Neural cell (in vitro differentiated cells): ENCODE measurements at regions not wholly inside any gene's neighbourhood (a gene's known extent, or its start where the extent isn't known, plus 50 kb on each side); places are given as distances from the start of the nearest gene placed in this dataset.
A peak's percentile ranks its signal among the peaks of the same experiment; 100 is the strongest.

Experiments
- H2AFZ ChIP-seq: fragments of 200-600, 300-800 bp; sonication (generic), shearing (Covaris generic); 2 replicates; pipeline ENCODE4 v1.6.0; 2014; ENCODE audit warnings: low read depth, mild to moderate bottlenecking, antibody characterized with exemption, low read length, moderate library complexity
- H3F3A ChIP-seq: fragments of 200-600 bp; shearing (Covaris generic); 2 replicates; pipeline ENCODE4 v1.6.1; 2016; ENCODE audit warnings: mild to moderate bottlenecking, moderate library complexity, mixed read lengths, antibody characterized with exemption, low read length; ENCODE audit not compliant: insufficient read depth, poor library complexity, severe bottlenecking
- H3K27ac ChIP-seq: fragments of 200-600, 300-800 bp; sonication (generic), shearing (Covaris generic); 2 replicates; pipeline ENCODE4 v1.5.1; 2014; ENCODE audit warnings: mild to moderate bottlenecking, low read length, moderate library complexity
- H3K27me3 ChIP-seq: fragments of 300-800, 200-600 bp; sonication (generic), shearing (Covaris generic); 2 replicates; pipeline ENCODE4 v1.6.0; 2014; ENCODE audit warnings: mild to moderate bottlenecking, low read depth, low read length, moderate library complexity; ENCODE audit not compliant: insufficient read depth
- H3K36me3 ChIP-seq: fragments of 300-800, 200-600 bp; sonication (generic), shearing (Covaris generic); 2 replicates; pipeline ENCODE4 v1.5.1; 2014; ENCODE audit warnings: mild to moderate bottlenecking, antibody characterized with exemption, low read length, moderate library complexity; ENCODE audit not compliant: insufficient read depth
- H3K4me2 ChIP-seq: fragments of 300-800, 200-600 bp; sonication (generic), shearing (Covaris generic); 2 replicates; pipeline ENCODE4 v1.6.0; 2014; ENCODE audit warnings: mild to moderate bottlenecking, low read length
- H3K4me3 ChIP-seq: fragments of 300-800, 200-600 bp; sonication (generic), shearing (Covaris generic); 2 replicates; pipeline ENCODE4 v1.5.1; 2014; ENCODE audit warnings: mild to moderate bottlenecking, low read length, moderate library complexity
- H3K79me2 ChIP-seq: fragments of 200-600 bp; shearing (Covaris generic); replicated peaks from 2 replicates; pipeline ENCODE4 v1.6.0; 2014; ENCODE audit warnings: mild to moderate bottlenecking, low read length, moderate library complexity; ENCODE audit not compliant: insufficient read depth
- H3K9ac ChIP-seq: fragments of 300-800, 200-600 bp; sonication (generic), shearing (Covaris generic); 2 replicates; pipeline ENCODE4 v1.6.1; 2016; ENCODE audit warnings: mild to moderate bottlenecking, low read length, mixed read lengths
- H3K9me2 ChIP-seq: fragments of 200-600 bp; shearing (Covaris generic); 2 replicates; pipeline ENCODE4 v1.6.1; 2016; ENCODE audit warnings: mild to moderate bottlenecking, low read length, mixed read lengths; ENCODE audit not compliant: insufficient read depth
- H3K9me3 ChIP-seq: fragments of 200-600, 300-800 bp; sonication (generic), shearing (Covaris generic); 2 replicates; pipeline ENCODE4 v1.6.1; 2016; ENCODE audit warnings: mild to moderate bottlenecking, mixed run types, low read length, moderate library complexity, mixed read lengths
- H4K20me1 ChIP-seq: fragments of 200-600 bp; shearing (Covaris generic); 2 replicates; pipeline ENCODE4 v1.6.1; 2016; ENCODE audit warnings: mild to moderate bottlenecking, mixed run types; ENCODE audit not compliant: insufficient read depth
- EP300 ChIP-seq: fragments of 450-650 bp; conservative IDR thresholded peaks from 2 replicates; pipeline ENCODE4 v1.6.1; 2014; ENCODE audit warnings: antibody characterized with exemption, mild to moderate bottlenecking, moderate library complexity; ENCODE audit not compliant: poor library complexity, severe bottlenecking
- EZH2 ChIP-seq: fragments of 200-600, 300-800 bp; shearing (Covaris generic), sonication (generic); IDR thresholded peaks from 2 replicates; pipeline ENCODE4 v1.6.1; 2014; ENCODE audit warnings: antibody characterized with exemption, low read length, borderline replicate concordance, mild to moderate bottlenecking; ENCODE audit not compliant: insufficient read depth, poor library complexity, severe bottlenecking
- MXI1 ChIP-seq: fragments of 450-650 bp; conservative IDR thresholded peaks from 2 replicates; pipeline ENCODE4 v1.6.1; 2014; ENCODE audit warnings: antibody characterized with exemption, mild to moderate bottlenecking; ENCODE audit not compliant: poor library complexity, severe bottlenecking
- POLR2AphosphoS5 ChIP-seq: IDR thresholded peaks from 2 replicates; pipeline ENCODE4 v1.6.1; 2012
- RAD21 ChIP-seq: fragments of 450-650 bp; conservative IDR thresholded peaks from 2 replicates; pipeline ENCODE4 v1.6.1; 2014; ENCODE audit warnings: antibody characterized with exemption, mild to moderate bottlenecking, moderate library complexity
- SMC3 ChIP-seq: fragments of 450-650 bp; conservative IDR thresholded peaks from 2 replicates; pipeline ENCODE4 v1.6.1; 2014; ENCODE audit warnings: antibody characterized with exemption, mild to moderate bottlenecking, moderate library complexity; ENCODE audit not compliant: poor library complexity
- TAF1 ChIP-seq: IDR thresholded peaks from 2 replicates; pipeline ENCODE4 v1.6.1; 2012; ENCODE audit warnings: low read depth
- TF ChIP-seq, protein P1 (sequence below): fragments of 450-650 bp; IDR thresholded peaks from 2 replicates; pipeline ENCODE4 v1.5.1; 2014; ENCODE audit warnings: antibody characterized with exemption, mild to moderate bottlenecking, moderate library complexity; ENCODE audit not compliant: poor library complexity, severe bottlenecking
- TF ChIP-seq, protein P2 (sequence below): IDR thresholded peaks from 2 replicates; pipeline ENCODE4 v1.6.1; 2012; ENCODE audit warnings: borderline replicate concordance

DNA sequence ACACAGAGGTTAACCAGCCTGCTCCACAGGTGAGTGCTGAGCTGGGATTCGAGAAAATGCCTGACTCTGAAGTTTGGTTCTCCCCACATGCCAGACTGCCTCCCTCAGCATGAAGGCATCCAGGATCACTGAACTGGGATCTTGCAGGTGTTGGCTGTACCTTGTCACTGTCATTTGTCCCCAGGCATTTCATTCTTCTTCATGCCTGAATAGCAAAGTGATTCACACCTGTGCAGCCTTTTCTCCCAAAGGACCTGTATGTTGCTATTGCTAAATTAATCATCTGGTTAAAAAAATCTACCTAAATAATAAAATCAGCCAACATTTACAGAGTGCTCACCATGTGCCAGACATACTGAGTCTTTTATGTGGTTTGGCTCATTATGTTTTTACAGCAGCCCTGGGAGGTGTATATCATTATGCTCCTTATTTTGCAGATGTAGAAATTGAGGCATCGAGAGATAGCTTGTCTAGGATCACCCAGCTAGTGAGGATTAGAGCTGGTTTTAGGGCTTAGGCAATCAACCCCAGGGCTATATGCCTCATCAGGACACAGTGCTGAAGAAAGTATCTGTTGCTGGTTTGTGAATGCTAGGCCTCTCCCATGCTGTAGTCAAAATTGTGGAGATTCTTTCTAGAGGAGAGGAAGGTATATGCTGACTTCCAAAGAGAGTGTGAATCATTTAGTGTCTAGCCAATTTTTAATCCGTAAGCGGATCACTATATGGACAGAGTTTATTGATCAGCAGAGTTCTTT is 204.4 kb downstream of the HIPK3 start (continued):
- TF ChIP-seq, protein P1, sequence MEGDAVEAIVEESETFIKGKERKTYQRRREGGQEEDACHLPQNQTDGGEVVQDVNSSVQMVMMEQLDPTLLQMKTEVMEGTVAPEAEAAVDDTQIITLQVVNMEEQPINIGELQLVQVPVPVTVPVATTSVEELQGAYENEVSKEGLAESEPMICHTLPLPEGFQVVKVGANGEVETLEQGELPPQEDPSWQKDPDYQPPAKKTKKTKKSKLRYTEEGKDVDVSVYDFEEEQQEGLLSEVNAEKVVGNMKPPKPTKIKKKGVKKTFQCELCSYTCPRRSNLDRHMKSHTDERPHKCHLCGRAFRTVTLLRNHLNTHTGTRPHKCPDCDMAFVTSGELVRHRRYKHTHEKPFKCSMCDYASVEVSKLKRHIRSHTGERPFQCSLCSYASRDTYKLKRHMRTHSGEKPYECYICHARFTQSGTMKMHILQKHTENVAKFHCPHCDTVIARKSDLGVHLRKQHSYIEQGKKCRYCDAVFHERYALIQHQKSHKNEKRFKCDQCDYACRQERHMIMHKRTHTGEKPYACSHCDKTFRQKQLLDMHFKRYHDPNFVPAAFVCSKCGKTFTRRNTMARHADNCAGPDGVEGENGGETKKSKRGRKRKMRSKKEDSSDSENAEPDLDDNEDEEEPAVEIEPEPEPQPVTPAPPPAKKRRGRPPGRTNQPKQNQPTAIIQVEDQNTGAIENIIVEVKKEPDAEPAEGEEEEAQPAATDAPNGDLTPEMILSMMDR, result no peak
- TF ChIP-seq TAF1, result no peak

GRCh38 chr11:33457948-33458347 is 200.8 kb downstream of the HIPK3 start:
- H3K27ac ChIP-seq, result no peak overlapping the region
- no peaks in the 10 kb centered on the region for H3K27me3 ChIP-seq
- no peak overlapping the region for H3K4me3 ChIP-seq
- no peaks in the 10 kb centered on the region for H3K9me2 ChIP-seq
- no peak overlapping the region for H3K9ac ChIP-seq
- no peaks in the 10 kb centered on the region for H3F3A ChIP-seq
- no peaks in the 10 kb centered on the region for H3K36me3 ChIP-seq
- no peaks in the 10 kb centered on the region for H3K9me3 ChIP-seq
- no peak overlapping the region for H3K4me2 ChIP-seq
- TF ChIP-seq, protein P2, sequence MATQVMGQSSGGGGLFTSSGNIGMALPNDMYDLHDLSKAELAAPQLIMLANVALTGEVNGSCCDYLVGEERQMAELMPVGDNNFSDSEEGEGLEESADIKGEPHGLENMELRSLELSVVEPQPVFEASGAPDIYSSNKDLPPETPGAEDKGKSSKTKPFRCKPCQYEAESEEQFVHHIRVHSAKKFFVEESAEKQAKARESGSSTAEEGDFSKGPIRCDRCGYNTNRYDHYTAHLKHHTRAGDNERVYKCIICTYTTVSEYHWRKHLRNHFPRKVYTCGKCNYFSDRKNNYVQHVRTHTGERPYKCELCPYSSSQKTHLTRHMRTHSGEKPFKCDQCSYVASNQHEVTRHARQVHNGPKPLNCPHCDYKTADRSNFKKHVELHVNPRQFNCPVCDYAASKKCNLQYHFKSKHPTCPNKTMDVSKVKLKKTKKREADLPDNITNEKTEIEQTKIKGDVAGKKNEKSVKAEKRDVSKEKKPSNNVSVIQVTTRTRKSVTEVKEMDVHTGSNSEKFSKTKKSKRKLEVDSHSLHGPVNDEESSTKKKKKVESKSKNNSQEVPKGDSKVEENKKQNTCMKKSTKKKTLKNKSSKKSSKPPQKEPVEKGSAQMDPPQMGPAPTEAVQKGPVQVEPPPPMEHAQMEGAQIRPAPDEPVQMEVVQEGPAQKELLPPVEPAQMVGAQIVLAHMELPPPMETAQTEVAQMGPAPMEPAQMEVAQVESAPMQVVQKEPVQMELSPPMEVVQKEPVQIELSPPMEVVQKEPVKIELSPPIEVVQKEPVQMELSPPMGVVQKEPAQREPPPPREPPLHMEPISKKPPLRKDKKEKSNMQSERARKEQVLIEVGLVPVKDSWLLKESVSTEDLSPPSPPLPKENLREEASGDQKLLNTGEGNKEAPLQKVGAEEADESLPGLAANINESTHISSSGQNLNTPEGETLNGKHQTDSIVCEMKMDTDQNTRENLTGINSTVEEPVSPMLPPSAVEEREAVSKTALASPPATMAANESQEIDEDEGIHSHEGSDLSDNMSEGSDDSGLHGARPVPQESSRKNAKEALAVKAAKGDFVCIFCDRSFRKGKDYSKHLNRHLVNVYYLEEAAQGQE, result no peak
- TF ChIP-seq POLR2AphosphoS5 (no peak), SMC3 (no peak), EZH2 (no peak), TAF1 (no peak), EP300 (no peak)
- no peaks in the 10 kb centered on the region for H3K79me2 ChIP-seq
- H4K20me1 ChIP-seq, result no peaks in the 10 kb centered on the region
- no peak overlapping the region for H2AFZ ChIP-seq

- Histone ChIP-seq H3K36me3 (no peaks in the 10 kb centered on the region), H3K9ac (no peak overlapping the region), H3K79me2 (no peaks in the 10 kb centered on the region), H4K20me1 (no peaks in the 10 kb centered on the region), H3K4me3 (peak overlapping the region; percentile 8), H3F3A (no peaks in the 10 kb centered on the region), H2AFZ (no peak overlapping the region), H3K27ac (peak overlapping the region; percentile 30), H3K27me3 (no peaks in the 10 kb centered on the region), H3K9me2 (no peaks in the 10 kb centered on the region), H3K9me3 (no peaks in the 10 kb centered on the region), H3K4me2 (peak overlapping the region; percentile 12)
- TF ChIP-seq, protein P1, result no peak
- TF ChIP-seq EP300 (peak; percentile 41), SMC3 (no peak), POLR2AphosphoS5 (peak; percentile 62), TAF1 (no peak), EZH2 (no peak), MXI1 (no peak), RAD21 (no peak)
- TF ChIP-seq, protein P2, result peak; percentile 60
Measured at GRCh38 chr11:33455867-33456463, 198.8 kb downstream of the HIPK3 start.
